ENCODE measurements at regions not wholly inside any gene's neighbourhood (a gene's known extent, or its start where the extent isn't known, plus 50 kb on each side); places are given as distances from the start of the nearest gene placed in this dataset.

- no peak for TF ChIP-seq CTCF (conservative IDR thresholded peaks at IDR 0.05; ENCODE audit: low read depth, low read length)
- no peak for TF ChIP-seq EZH2phosphoT487 (IDR thresholded peaks at IDR 0.05; ENCODE audit: borderline replicate concordance, low read length)
These were observed 182.5 kb upstream of the LINC00305 start for GRCh38 chr18:64331419-64331818.

Data from PC-3 (cell line).